GM19023 (cell line): ENCODE measurements at regions not wholly inside any gene's neighbourhood (a gene's known extent, or its start where the extent isn't known, plus 50 kb on each side); places are given as distances from the start of the nearest gene placed in this dataset.

Source experiments
- ATAC-seq: cut with Tn5 transposase; IDR thresholded peaks from one replicate; pipeline ENCODE4 v1.9.1; 2021; ENCODE audit warnings: mild to moderate bottlenecking, moderate library complexity; ENCODE audit not compliant: unreplicated experiment

DNA sequence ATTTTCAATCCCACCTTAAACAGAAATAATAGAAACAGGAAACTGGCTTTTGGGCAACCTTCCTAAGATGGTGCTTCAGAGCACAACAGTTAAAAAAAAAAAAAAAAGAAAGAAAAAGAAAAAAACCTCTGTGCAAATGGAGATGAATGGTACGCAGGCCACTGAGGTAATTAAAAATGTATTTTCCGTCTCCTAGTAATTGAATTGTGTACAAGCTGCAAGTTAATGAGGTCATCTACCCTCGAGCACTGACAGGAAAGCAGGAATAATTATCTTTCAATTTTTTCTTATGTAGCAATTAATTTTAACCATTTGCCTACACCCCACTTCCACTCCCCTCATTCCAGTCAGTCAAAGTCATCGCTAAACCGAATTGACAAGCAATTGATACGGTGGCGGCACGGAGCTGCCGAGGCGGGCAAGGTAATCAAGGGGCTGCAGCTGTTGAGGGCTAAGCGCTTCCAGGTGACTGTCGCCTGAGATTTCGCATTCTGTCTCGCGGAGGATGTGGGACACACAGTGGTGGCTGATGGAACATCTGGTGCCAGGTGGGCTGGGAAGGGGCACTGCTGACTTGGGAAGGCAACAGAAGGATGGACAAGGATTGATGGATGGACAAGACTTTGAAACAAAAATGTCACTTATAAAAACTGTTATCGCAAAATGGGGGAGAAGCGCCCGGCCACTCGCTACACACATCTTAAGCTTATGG, 109.4 kb downstream of the RCN1 start:
- ATAC-seq = no peak

DNA sequence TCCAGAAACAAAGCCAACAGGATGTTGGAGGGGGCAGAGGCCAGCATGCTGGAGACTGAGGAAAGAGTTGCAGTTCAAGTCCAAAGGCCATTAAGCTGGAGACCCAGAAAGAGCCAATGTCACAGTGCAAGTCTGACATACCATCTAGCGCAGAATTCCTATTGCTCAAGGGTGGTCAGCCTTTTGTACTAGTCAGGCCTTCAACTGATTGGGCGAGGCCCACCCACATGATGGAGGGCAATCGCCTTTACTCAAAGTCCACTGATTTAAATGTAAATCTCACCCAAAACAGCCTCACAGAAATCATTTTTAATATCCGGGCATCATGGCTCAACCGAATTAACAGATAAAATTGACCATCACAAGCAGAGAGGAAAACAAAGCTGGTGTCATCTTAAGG, 113.9 kb downstream of the RCN1 start:
- no peak for ATAC-seq

DNA sequence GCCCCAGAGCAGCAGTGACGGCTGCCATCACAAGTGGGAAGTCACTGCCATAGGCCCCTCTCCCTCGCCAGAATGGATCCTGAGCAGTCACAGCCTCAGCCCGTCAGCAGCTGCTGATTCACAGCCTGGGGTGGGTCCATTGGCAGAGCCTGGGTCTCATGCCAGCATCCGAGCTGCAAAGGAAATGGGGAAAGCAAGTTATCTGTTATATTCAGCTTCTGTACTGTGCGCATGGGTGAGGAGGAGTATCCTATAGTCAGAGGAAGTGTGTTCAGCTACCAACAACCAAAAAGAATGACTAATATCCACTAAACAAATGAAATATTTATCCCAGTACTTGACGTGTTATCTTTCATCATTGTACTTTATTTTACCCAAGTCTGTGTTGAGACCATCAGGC, 119.7 kb downstream of the RCN1 start:
- no peak for ATAC-seq

DNA sequence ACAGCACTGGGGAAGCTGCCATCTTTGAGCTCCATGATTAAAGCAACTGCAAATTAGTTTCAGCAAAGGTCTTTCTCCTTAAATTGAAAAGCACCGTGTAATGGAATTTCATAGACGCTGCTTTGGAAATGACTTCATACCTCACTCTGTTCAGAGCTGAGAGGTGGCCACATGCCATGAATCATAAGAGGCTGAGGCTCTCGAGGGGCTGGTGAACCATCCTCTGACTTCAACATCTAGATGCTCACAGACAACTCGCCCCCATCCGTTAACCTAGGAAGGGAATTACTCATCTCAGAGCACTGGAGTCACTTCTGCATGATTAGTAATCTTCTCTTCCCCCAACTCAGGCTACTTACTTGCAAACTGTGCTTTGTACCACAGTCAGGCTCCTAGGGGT, 122.3 kb downstream of the RCN1 start:
- no peak for ATAC-seq

DNA sequence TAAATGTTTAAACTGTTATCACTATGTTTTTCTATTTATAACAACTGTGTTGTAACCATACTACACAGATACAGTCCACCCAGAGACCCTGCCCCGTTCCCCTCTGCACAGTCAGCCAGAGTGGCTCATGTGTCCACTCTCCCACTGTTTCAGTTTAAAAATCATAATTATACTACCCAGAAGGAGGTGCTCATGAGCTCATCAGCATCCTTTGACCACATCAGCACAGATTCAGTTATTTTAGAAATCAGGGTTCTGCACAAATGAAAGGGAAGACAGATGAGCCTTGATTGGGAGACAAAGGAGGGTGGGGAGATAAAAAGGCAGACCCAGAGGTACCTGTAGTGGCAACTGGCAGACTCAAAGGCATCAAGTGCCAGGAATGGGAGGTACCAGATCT, 124.3 kb downstream of the RCN1 start:
- ATAC-seq = no peak

- ATAC-seq = no peak
Observed at GRCh38 chr11:32216749-32217148, 125.9 kb downstream of the RCN1 start.

GRCh38 chr11:32219320-32219719, 128.4 kb downstream of the RCN1 start:
- ATAC-seq = no peak

DNA sequence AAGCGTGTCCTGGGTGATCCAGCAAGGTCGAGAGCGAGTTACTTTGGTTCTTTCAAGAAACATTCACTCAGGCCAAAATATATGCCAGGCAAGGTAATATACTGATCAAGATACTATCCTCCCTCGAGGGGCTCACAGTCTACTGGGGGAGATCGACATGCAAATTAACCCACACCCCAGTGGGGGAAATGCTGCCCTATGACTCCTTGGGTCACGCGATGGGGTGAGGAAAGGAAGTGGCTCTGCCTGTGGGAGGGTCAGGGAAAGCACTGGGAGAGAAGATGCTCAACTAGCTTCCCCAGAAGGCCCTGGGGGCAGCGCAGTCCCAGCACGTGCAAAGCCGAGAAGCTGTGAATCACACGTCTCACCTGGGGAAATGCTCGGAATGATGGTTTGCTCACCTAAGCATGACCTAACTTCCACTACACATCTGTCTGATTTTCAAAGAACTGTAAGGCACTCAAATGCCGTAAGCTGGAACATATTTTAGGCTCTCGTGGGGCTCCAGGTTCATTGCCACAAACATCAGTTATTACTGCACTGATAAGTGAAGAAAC, 130.7 kb downstream of the RCN1 start:
- ATAC-seq = no peak

- no peak for ATAC-seq
Observed at GRCh38 chr11:32224580-32224979, 133.7 kb downstream of the RCN1 start.

DNA sequence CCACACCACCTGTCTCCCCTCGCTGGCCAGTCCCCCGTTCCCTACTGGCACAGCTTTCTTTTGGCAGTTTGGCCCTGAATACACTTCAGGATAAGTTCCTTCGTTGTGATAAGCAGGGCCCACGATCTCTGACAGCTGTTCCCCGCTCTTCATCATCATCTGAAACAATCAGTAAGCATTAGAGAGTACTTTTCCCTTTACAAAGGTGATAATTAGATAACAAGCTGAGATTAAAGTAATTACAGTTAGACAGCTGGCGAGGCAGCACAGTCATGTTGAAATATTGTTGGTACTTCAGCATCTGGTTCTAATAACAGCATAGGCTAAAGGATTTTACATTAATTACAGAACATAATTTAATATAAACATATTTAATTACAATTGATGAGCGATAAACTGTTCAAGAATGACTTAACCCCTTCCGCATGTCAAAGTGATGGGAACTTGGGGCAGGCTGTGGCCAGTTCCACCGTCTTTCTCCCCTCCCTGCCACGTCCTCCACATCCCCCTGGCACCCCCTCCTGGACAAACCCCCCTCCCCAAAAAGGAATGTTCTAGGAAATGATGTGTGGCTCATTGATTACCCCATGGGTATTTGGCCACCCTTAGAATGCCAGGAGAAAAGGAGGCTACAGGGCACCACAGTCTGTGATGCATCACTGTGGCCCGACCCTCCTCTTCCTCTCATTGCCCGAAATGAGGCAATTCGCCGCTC, 134.9 kb downstream of the RCN1 start:
- ATAC-seq = no peak

DNA sequence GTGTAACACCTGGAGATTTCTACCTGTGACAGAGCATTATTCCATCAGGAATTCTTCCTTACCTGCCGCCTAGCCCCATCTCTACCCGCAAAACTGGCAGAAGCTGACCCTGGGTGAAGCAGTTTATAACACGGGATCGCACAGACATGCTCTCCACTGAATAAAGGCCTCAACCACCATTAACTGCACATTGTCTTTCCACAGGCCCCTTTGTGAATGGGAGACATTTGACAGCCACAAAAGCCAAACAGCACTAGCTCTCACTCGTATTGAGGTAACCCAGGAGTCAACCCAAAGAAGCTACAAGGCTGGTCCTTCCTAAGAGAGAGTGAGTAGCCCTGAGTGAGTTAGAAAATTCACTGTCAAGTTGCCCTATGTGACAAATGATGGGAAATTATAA, 135.6 kb downstream of the RCN1 start:
- no peak for ATAC-seq

- no peak for ATAC-seq
Observed at GRCh38 chr11:32229576-32230240, 138.8 kb downstream of the RCN1 start.

GRCh38 chr11:32231909-32232493, 141.1 kb downstream of the RCN1 start:
- peak; percentile 89 for ATAC-seq

DNA sequence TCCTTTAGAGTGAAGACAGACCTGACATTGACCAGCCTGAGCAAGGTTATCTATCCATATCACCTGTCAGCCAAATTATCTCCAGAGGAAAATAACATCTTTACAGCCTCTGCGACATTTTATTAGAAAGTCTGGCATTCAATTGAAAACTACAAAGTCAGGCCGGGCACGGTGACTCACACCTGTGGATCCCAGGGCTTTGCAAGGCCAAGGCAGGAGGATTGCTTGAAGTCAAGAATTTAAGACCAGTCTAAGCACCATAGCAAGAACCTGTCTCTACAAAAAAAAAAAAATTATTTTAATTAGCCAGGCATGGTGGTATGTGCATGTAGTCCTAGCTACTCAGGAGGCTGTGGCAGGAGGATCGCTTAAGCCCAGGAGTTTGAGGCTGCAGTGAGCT, 141.6 kb downstream of the RCN1 start:
- ATAC-seq = no peak

- ATAC-seq = no peak
Observed at GRCh38 chr11:32233276-32233675, 142.4 kb downstream of the RCN1 start.

- no peak for ATAC-seq
Observed at GRCh38 chr11:32233928-32234327, 143.1 kb downstream of the RCN1 start.

- no peak for ATAC-seq
Observed at GRCh38 chr11:32244453-32244852, 153.6 kb downstream of the RCN1 start.

GRCh38 chr11:32253706-32254105, 162.8 kb downstream of the RCN1 start:
- no peak for ATAC-seq

DNA sequence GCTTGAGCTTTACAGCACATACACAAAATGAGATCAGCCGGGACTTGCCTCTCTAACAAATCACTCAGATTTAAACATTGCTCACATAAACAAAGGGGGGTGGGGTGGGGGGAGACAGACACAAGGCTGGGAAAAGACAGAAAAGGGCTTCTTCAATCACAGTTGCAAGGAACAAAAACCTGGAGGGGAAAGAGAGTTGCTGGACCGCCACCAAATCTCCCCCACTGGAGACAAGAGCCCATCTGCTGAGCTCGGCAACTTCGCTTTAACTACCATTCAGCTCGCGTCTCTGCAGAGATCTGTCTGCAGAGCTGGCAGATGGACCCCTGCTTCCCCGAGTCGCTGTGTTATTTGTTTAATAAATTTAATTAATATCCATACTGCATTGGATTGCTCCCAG, 165.0 kb downstream of the RCN1 start:
- no peak for ATAC-seq

GRCh38 chr11:32256466-32256865, 165.6 kb downstream of the RCN1 start:
- ATAC-seq = no peak

GRCh38 chr11:32259641-32260081, 168.8 kb downstream of the RCN1 start:
- ATAC-seq = peak; percentile 96
